ENCODE measurements at regions not wholly inside any gene's neighbourhood (a gene's known extent, or its start where the extent isn't known, plus 50 kb on each side); places are given as distances from the start of the nearest gene placed in this dataset.

- TF ChIP-seq, protein P1, sequence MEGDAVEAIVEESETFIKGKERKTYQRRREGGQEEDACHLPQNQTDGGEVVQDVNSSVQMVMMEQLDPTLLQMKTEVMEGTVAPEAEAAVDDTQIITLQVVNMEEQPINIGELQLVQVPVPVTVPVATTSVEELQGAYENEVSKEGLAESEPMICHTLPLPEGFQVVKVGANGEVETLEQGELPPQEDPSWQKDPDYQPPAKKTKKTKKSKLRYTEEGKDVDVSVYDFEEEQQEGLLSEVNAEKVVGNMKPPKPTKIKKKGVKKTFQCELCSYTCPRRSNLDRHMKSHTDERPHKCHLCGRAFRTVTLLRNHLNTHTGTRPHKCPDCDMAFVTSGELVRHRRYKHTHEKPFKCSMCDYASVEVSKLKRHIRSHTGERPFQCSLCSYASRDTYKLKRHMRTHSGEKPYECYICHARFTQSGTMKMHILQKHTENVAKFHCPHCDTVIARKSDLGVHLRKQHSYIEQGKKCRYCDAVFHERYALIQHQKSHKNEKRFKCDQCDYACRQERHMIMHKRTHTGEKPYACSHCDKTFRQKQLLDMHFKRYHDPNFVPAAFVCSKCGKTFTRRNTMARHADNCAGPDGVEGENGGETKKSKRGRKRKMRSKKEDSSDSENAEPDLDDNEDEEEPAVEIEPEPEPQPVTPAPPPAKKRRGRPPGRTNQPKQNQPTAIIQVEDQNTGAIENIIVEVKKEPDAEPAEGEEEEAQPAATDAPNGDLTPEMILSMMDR (IDR thresholded peaks at IDR 0.05; ENCODE audit: insufficient read depth, low read depth, low read length), result no peak
- TF ChIP-seq EZH2 (IDR thresholded peaks at IDR 0.05; ENCODE audit: insufficient read depth, low read length), result no peak
These were observed 91.7 kb upstream of the LCLAT1 start for GRCh38 chr2:30355306-30355705.

All from astrocyte (in vitro differentiated cells and primary cell).